ENCODE measurements at regions not wholly inside any gene's neighbourhood (a gene's known extent, or its start where the extent isn't known, plus 50 kb on each side); places are given as distances from the start of the nearest gene placed in this dataset.

DNA sequence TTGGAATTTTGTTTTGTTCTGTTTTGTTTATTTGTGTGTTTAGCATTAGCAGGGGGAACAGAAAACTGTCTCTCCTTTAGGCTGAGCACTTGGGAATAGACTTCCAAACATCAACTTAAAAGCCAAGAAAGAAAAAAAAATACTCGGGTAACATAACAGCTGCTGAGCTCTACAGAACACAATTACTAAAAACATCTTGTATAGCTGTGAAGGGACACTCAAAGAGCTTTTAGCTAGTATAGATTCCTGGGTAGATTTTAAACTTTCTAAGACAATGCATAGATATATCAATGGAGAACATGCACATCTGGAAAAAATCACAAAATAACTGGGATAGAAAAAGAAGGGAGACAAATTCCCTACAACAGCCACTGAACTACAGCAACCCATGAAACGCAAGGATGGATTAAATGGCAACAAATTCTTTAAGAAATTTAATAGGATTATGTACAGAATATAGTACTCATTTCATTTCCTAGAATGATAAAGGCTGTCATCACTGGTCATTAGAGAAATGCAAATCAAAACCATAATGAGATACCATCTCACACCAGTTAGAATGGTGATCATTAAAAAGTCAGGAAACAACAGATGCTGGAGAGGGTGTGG lies 174.3 kb upstream of the KRR1 start:
- TF ChIP-seq ZNF830 (tag by site-specific recombination; IDR thresholded peaks at IDR 0.05; ENCODE audit: low read depth), result no peak
- TF ChIP-seq ZNF768 (tag by site-specific recombination; IDR thresholded peaks at IDR 0.05), result no peak
- TF ChIP-seq TRIM28 (IDR thresholded peaks at IDR 0.05; ENCODE audit: borderline replicate concordance, low read length), result no peak
- TF ChIP-seq, protein P1, sequence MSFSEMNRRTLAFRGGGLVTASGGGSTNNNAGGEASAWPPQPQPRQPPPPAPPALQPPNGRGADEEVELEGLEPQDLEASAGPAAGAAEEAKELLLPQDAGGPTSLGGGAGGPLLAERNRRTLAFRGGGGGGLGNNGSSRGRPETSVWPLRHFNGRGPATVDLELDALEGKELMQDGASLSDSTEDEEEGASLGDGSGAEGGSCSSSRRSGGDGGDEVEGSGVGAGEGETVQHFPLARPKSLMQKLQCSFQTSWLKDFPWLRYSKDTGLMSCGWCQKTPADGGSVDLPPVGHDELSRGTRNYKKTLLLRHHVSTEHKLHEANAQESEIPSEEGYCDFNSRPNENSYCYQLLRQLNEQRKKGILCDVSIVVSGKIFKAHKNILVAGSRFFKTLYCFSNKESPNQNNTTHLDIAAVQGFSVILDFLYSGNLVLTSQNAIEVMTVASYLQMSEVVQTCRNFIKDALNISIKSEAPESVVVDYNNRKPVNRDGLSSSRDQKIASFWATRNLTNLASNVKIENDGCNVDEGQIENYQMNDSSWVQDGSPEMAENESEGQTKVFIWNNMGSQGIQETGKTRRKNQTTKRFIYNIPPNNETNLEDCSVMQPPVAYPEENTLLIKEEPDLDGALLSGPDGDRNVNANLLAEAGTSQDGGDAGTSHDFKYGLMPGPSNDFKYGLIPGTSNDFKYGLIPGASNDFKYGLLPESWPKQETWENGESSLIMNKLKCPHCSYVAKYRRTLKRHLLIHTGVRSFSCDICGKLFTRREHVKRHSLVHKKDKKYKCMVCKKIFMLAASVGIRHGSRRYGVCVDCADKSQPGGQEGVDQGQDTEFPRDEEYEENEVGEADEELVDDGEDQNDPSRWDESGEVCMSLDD (tag by site-specific recombination; IDR thresholded peaks at IDR 0.05), result no peak
- no peak for TF ChIP-seq SETDB1 (IDR thresholded peaks at IDR 0.05; ENCODE audit: insufficient read length, low read length)
- TF ChIP-seq ZNF274 (IDR thresholded peaks at IDR 0.05; ENCODE audit: low read length), result no peak
- no peak for TF ChIP-seq ZNF274 (tag by site-specific recombination; IDR thresholded peaks at IDR 0.05; ENCODE audit: borderline replicate concordance)
- TF ChIP-seq ZNF239 (tag by site-specific recombination; IDR thresholded peaks at IDR 0.05), result no peak
- TF ChIP-seq ZNF707 (tag by site-specific recombination; IDR thresholded peaks at IDR 0.05), result no peak
- TF ChIP-seq, protein P2, sequence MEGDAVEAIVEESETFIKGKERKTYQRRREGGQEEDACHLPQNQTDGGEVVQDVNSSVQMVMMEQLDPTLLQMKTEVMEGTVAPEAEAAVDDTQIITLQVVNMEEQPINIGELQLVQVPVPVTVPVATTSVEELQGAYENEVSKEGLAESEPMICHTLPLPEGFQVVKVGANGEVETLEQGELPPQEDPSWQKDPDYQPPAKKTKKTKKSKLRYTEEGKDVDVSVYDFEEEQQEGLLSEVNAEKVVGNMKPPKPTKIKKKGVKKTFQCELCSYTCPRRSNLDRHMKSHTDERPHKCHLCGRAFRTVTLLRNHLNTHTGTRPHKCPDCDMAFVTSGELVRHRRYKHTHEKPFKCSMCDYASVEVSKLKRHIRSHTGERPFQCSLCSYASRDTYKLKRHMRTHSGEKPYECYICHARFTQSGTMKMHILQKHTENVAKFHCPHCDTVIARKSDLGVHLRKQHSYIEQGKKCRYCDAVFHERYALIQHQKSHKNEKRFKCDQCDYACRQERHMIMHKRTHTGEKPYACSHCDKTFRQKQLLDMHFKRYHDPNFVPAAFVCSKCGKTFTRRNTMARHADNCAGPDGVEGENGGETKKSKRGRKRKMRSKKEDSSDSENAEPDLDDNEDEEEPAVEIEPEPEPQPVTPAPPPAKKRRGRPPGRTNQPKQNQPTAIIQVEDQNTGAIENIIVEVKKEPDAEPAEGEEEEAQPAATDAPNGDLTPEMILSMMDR (tag by site-specific recombination; IDR thresholded peaks at IDR 0.05), result no peak
- no peak for TF ChIP-seq GLI2 (tag by site-specific recombination; IDR thresholded peaks at IDR 0.05; ENCODE audit: borderline replicate concordance, low read depth)
